Stimulated activated naive CD8-positive, alpha-beta T cell treated with anti-CD3 and anti-CD28 coated beads, Interleukin-15, Interleukin-2, amounts not matched to agents 100 ng/mL and 50 ng/mL, for 24 hours (primary cell): ENCODE measurements at regions not wholly inside any gene's neighbourhood (a gene's known extent, or its start where the extent isn't known, plus 50 kb on each side); places are given as distances from the start of the nearest gene placed in this dataset.
"Not testable (repeated sequence)": the region's sequence is repeated elsewhere in the genome, so short reads cannot be mapped to it uniquely, and the experiment has no call there.

Source experiments
- H3K27ac Mint-ChIP-seq: one replicate; pipeline ENCODE4 v1.8.0; 2021; ENCODE audit warnings: mild to moderate bottlenecking, mixed read lengths
- H3K27me3 Mint-ChIP-seq: one replicate; pipeline ENCODE4 v1.8.0; 2021; ENCODE audit warnings: mixed read lengths
- H3K36me3 Mint-ChIP-seq: one replicate; pipeline ENCODE4 v1.8.0; 2021; ENCODE audit warnings: low read depth, mixed read lengths
- H3K4me1 Mint-ChIP-seq: one replicate; pipeline ENCODE4 v1.8.0; 2021; ENCODE audit warnings: low read depth, mixed read lengths
- H3K4me3 Mint-ChIP-seq: one replicate; pipeline ENCODE4 v1.8.0; 2021; ENCODE audit warnings: mild to moderate bottlenecking, mixed read lengths
- H3K9me3 Mint-ChIP-seq: one replicate; pipeline ENCODE4 v1.8.0; 2021; ENCODE audit warnings: mixed read lengths

DNA sequence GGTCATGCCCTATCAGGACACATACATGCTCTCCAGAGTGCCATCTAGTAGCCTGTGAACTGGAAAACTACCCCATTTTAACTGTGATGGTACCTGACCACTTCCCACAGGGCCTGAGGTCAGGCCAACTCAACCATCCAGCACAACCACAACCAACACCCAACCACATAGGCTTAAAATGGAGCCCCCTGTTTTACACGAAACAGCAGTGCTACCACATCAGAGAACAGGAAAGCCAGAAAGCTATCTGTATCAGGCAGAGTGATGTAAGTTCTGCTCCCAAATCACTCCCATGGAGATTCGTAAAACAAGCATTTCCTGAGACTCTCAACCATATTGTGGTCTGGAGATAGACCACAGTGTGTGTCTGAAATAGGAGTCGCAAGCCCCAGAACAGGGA is 1017.3 kb upstream of the EPHA6 start:
- Mint-ChIP-seq H3K36me3 (no peaks in the 10 kb centered on the region), H3K4me3 (no peak overlapping the region), H3K27ac (no peak overlapping the region), H3K9me3 (peaks cover 7% of the 10 kb centered on the region), H3K4me1 (no peaks in the 10 kb centered on the region), H3K27me3 (no peaks in the 10 kb centered on the region)

- no peaks in the 10 kb centered on the region for H3K36me3 Mint-ChIP-seq
- H3K9me3 Mint-ChIP-seq = peaks cover 7% of the 10 kb centered on the region
- no peak overlapping the region for H3K27ac Mint-ChIP-seq
- no peaks in the 10 kb centered on the region for H3K27me3 Mint-ChIP-seq
- no peaks in the 10 kb centered on the region for H3K4me1 Mint-ChIP-seq
- no peak overlapping the region for H3K4me3 Mint-ChIP-seq
Observed at GRCh38 chr3:95798628-95799027, 1015.8 kb upstream of the EPHA6 start.

DNA sequence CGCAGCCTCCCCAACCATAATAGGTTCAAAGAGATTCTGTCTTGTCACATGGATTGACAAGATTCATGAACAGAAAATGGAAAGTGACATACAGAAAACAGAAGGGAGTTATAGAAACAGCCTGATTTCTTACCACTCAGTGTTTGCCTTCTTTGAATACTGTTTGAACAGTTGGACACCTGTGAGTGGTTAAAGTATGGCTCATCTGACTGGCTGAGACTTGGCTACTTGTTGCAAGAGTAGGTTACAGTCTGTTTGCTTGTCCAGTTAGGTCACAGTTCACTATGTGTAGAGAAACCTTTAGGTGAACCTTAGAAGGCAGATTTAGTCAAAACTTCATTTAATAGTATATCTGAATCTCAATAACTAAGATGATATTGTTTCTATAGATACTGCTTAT is 1003.9 kb upstream of the EPHA6 start:
- Mint-ChIP-seq H3K27ac (no peak overlapping the region), H3K36me3 (no peaks in the 10 kb centered on the region), H3K4me1 (no peaks in the 10 kb centered on the region), H3K27me3 (no peaks in the 10 kb centered on the region), H3K4me3 (no peak overlapping the region), H3K9me3 (peaks cover 6% of the 10 kb centered on the region)

DNA sequence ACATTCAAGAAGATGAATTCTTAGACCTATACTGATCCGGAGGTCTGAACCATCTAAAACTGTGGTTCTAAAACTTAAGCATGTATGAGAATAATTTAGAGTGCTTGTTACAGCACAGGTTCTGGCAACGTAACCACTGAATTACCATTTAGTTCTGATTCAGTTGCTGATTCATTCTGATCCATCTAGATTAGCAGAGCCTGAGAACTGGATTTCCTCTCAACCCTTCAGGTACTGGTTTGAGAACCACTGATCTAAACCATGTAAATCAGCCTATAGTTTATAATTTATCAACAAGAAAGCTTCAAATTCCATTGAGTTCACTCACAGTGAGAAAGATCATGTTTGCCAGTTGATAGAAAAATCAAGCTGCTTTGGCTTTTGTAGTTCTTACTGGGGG is 1001.1 kb upstream of the EPHA6 start:
- Mint-ChIP-seq H3K27ac (no peak overlapping the region), H3K27me3 (no peaks in the 10 kb centered on the region), H3K4me1 (no peaks in the 10 kb centered on the region), H3K36me3 (no peaks in the 10 kb centered on the region), H3K9me3 (peaks cover 6% of the 10 kb centered on the region), H3K4me3 (no peak overlapping the region)

- Mint-ChIP-seq H3K9me3 (no peaks in the 10 kb centered on the region), H3K27ac (no peak overlapping the region), H3K36me3 (no peaks in the 10 kb centered on the region), H3K4me1 (no peaks in the 10 kb centered on the region), H3K4me3 (no peak overlapping the region), H3K27me3 (no peaks in the 10 kb centered on the region)
Observed at GRCh38 chr3:95815828-95816227, 998.6 kb upstream of the EPHA6 start.

- Mint-ChIP-seq H3K27me3 (no peaks in the 10 kb centered on the region), H3K36me3 (no peaks in the 10 kb centered on the region), H3K27ac (no peak overlapping the region), H3K4me3 (no peak overlapping the region), H3K9me3 (peaks cover 2% of the 10 kb centered on the region), H3K4me1 (no peaks in the 10 kb centered on the region)
Observed at GRCh38 chr3:95826419-95826818, 988.0 kb upstream of the EPHA6 start.

GRCh38 chr3:95832146-95832545 is 982.2 kb upstream of the EPHA6 start:
- H3K4me3 Mint-ChIP-seq = no peak overlapping the region
- no peak overlapping the region for H3K27ac Mint-ChIP-seq
- no peaks in the 10 kb centered on the region for H3K36me3 Mint-ChIP-seq
- H3K4me1 Mint-ChIP-seq = no peaks in the 10 kb centered on the region
- H3K27me3 Mint-ChIP-seq = no peaks in the 10 kb centered on the region
- peaks cover 19% of the 10 kb centered on the region for H3K9me3 Mint-ChIP-seq

DNA sequence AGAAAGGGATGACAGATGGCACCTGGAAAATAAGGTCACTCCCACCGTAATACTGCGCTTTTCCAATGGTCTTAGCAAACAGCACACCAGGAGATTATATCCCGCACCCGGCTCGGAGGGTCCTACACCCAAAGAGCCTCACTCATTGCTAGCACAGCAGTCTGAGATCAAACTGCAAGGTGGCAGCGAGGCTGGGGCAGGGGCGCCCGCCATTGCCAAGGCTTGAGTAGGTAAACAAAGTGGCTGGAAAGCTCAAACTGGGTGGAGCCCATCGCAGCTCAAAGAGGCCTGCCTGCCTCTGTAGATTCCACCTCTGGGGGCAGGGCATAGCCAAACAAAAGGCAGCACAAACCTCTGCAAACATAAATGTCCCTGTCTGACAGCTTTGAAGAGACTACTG is 953.8 kb upstream of the EPHA6 start:
- not testable (repeated sequence) for H3K4me1 Mint-ChIP-seq, H3K27ac Mint-ChIP-seq, H3K4me3 Mint-ChIP-seq, H3K9me3 Mint-ChIP-seq, H3K27me3 Mint-ChIP-seq, H3K36me3 Mint-ChIP-seq

DNA sequence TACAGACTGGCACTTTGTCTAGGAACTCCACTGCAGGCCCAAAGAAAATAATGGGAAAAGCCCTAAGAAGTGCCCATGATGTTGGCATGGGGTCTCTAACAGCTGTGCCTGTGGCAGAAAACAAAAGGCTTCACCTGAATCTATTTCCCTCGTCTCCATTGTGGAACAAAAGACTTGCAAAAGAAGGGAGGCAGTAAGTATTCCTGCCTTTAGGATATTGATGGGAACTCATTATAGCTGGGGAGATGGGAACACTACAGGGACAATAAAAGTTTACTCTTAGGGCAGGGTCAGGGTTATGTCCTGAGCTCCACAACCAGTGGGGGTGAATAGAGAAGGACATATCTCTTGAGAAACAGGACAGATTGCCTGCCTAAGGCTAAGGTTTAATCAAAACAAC is 930.6 kb upstream of the EPHA6 start:
- no peak overlapping the region for H3K27ac Mint-ChIP-seq
- no peak overlapping the region for H3K4me3 Mint-ChIP-seq
- H3K36me3 Mint-ChIP-seq = no peaks in the 10 kb centered on the region
- no peaks in the 10 kb centered on the region for H3K4me1 Mint-ChIP-seq
- H3K27me3 Mint-ChIP-seq = no peaks in the 10 kb centered on the region
- peaks cover 10% of the 10 kb centered on the region for H3K9me3 Mint-ChIP-seq

DNA sequence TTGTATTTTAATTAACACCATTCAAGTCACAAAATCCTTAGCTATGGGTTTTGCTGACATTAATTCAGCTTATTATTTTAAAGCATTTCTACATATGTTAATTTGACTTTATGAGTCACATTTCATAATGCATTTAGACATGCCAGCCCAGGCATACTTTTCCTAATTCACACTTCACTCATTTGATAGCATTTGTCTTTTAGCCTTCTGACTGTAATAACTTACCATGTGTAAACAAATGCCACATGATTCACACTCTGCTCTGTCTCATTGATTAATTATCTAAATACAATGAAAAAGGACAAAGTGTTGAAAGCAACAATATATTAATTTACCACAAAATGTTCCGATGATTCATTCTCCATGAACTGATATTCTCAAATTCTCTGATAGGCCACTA is 927.8 kb upstream of the EPHA6 start:
- Mint-ChIP-seq H3K4me3 (no peak overlapping the region), H3K9me3 (peaks cover 7% of the 10 kb centered on the region), H3K4me1 (no peaks in the 10 kb centered on the region), H3K36me3 (no peaks in the 10 kb centered on the region), H3K27ac (no peak overlapping the region), H3K27me3 (no peaks in the 10 kb centered on the region)

GRCh38 chr3:95887114-95887513 is 927.3 kb upstream of the EPHA6 start:
- Mint-ChIP-seq H3K9me3 (peaks cover 7% of the 10 kb centered on the region), H3K4me3 (no peak overlapping the region), H3K27ac (no peak overlapping the region), H3K27me3 (no peaks in the 10 kb centered on the region), H3K4me1 (no peaks in the 10 kb centered on the region), H3K36me3 (no peaks in the 10 kb centered on the region)

DNA sequence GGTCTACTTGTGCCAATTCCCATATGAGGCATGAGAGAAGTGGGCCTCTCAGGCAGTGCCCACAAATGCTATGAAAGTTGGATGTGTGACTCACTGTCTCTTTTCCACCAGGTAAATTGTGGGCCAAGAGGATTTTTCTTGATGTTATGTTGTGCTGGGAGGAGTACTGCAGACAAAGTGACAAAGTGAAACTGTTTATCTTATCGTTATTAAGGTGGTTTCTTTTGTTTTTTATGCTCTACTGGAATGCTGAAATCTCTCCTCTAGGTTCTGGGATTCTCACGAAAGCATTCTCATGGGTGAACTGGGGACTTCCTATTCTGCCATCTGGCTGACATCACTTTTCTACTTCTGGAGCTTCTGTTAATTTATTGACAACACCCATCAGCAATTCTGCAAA is 919.6 kb upstream of the EPHA6 start:
- H3K4me1 Mint-ChIP-seq = no peaks in the 10 kb centered on the region
- no peak overlapping the region for H3K4me3 Mint-ChIP-seq
- no peaks in the 10 kb centered on the region for H3K27me3 Mint-ChIP-seq
- H3K27ac Mint-ChIP-seq = no peak overlapping the region
- H3K9me3 Mint-ChIP-seq = peaks cover 8% of the 10 kb centered on the region
- no peaks in the 10 kb centered on the region for H3K36me3 Mint-ChIP-seq

- H3K9me3 Mint-ChIP-seq = peaks cover 4% of the 10 kb centered on the region
- H3K27me3 Mint-ChIP-seq = no peaks in the 10 kb centered on the region
- no peak overlapping the region for H3K27ac Mint-ChIP-seq
- no peaks in the 10 kb centered on the region for H3K36me3 Mint-ChIP-seq
- no peaks in the 10 kb centered on the region for H3K4me1 Mint-ChIP-seq
- no peak overlapping the region for H3K4me3 Mint-ChIP-seq
Observed at GRCh38 chr3:95899494-95899893, 914.9 kb upstream of the EPHA6 start.

- no peaks in the 10 kb centered on the region for H3K4me1 Mint-ChIP-seq
- peaks cover 4% of the 10 kb centered on the region for H3K9me3 Mint-ChIP-seq
- H3K27ac Mint-ChIP-seq = no peak overlapping the region
- H3K36me3 Mint-ChIP-seq = no peaks in the 10 kb centered on the region
- no peaks in the 10 kb centered on the region for H3K27me3 Mint-ChIP-seq
- H3K4me3 Mint-ChIP-seq = no peak overlapping the region
Observed at GRCh38 chr3:95899911-95900310, 914.5 kb upstream of the EPHA6 start.

GRCh38 chr3:95901948-95902347 is 912.4 kb upstream of the EPHA6 start:
- H3K4me1 Mint-ChIP-seq = no peaks in the 10 kb centered on the region
- H3K4me3 Mint-ChIP-seq = no peak overlapping the region
- H3K36me3 Mint-ChIP-seq = no peaks in the 10 kb centered on the region
- H3K27me3 Mint-ChIP-seq = no peaks in the 10 kb centered on the region
- no peaks in the 10 kb centered on the region for H3K9me3 Mint-ChIP-seq
- no peak overlapping the region for H3K27ac Mint-ChIP-seq

GRCh38 chr3:95905182-95905581 is 909.2 kb upstream of the EPHA6 start:
- no peaks in the 10 kb centered on the region for H3K9me3 Mint-ChIP-seq
- H3K4me3 Mint-ChIP-seq = no peak overlapping the region
- H3K27me3 Mint-ChIP-seq = no peaks in the 10 kb centered on the region
- no peak overlapping the region for H3K27ac Mint-ChIP-seq
- H3K4me1 Mint-ChIP-seq = no peaks in the 10 kb centered on the region
- H3K36me3 Mint-ChIP-seq = no peaks in the 10 kb centered on the region

DNA sequence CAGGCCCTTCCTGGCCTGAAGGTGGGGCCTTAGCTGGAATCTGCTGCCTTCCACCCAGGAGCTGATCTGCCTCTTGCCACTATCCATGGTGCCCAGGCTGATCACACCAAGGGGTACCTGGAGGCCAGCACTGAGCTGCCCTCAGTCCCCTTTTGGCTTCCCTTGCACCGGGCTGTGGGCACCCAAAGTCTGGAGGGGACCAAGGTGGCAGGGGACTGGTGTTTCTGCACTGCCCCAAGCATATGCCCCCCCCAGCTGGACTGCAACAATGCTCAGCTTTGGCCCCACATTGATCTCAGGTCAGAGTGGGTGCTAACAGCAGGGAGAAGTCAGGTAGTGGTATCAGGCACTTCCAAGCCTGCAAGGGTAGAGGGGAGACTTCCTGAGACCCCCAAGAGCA is 902.6 kb upstream of the EPHA6 start:
- Mint-ChIP-seq H3K27ac (no peak overlapping the region), H3K36me3 (no peaks in the 10 kb centered on the region), H3K4me1 (no peaks in the 10 kb centered on the region), H3K9me3 (peaks cover 3% of the 10 kb centered on the region), H3K27me3 (no peaks in the 10 kb centered on the region), H3K4me3 (no peak overlapping the region)
